WTC11 (cell line): ENCODE measurements at regions not wholly inside any gene's neighbourhood (a gene's known extent, or its start where the extent isn't known, plus 50 kb on each side); places are given as distances from the start of the nearest gene placed in this dataset.

Experiments used
- ATAC-seq: fragments of 200-7000 bp; cut with Tn5 transposase; 2 replicates; pipeline ENCODE4 v1.10.0; 2021; ENCODE audit warnings: mild to moderate bottlenecking, moderate library complexity
- CTCF ChIA-PET: fragments of 300-600 bp; sonication (Branson Sonifier 250); formaldehyde crosslinking; loops from one replicate; lab custom pipeline; 2021; ENCODE audit warnings: antibody characterized with exemption; lab: Charles Lee
- POLR2A ChIA-PET: fragments of 350-600 bp; sonication (Branson Sonifier 250); formaldehyde crosslinking; loops from one replicate; lab custom pipeline; 2021; ENCODE audit warnings: antibody characterized with exemption; lab: Charles Lee
- DNase-seq: peaks from one replicate; pipeline ENCODE4 v3.0.0; 2021; ENCODE audit warnings: low spot score
- H3K27ac Mint-ChIP-seq: 2 replicates; pipeline ENCODE4 v1.8.0; 2021; ENCODE audit warnings: mixed read lengths
- H3K27me3 Mint-ChIP-seq: 2 replicates; pipeline ENCODE4 v1.8.0; 2021; ENCODE audit warnings: low read depth, mild to moderate bottlenecking, moderate library complexity, mixed read lengths
- H3K36me3 Mint-ChIP-seq: 2 replicates; pipeline ENCODE4 v1.8.0; 2021; ENCODE audit warnings: mixed read lengths
- H3K4me1 Mint-ChIP-seq: 2 replicates; pipeline ENCODE4 v1.8.0; 2022; ENCODE audit warnings: mixed read lengths
- H3K4me3 Mint-ChIP-seq: 2 replicates; pipeline ENCODE4 v1.8.0; 2021; ENCODE audit warnings: mild to moderate bottlenecking, moderate library complexity, mixed read lengths
- H3K9me3 Mint-ChIP-seq: 2 replicates; pipeline ENCODE4 v1.8.0; 2021; ENCODE audit warnings: mixed read lengths
- ARID4B ChIP-seq: sonication (generic); formaldehyde crosslinking; IDR thresholded peaks from 2 replicates; pipeline ENCODE4 v1.8.0; 2023; ENCODE audit warnings: missing genetic modification reagents, mild to moderate bottlenecking, borderline replicate concordance
- ATF6 ChIP-seq: sonication (generic); formaldehyde crosslinking; IDR thresholded peaks from 2 replicates; pipeline ENCODE4 v1.8.1; 2023; ENCODE audit warnings: mild to moderate bottlenecking, missing genetic modification reagents
- CREB1 ChIP-seq: sonication (generic); formaldehyde crosslinking; IDR thresholded peaks from 2 replicates; pipeline ENCODE4 v1.8.0; 2023; ENCODE audit warnings: mild to moderate bottlenecking, missing genetic modification reagents
- EMX1 ChIP-seq: fragments of 250-450 bp; sonication (Bioruptor Pico); IDR thresholded peaks from 2 replicates; pipeline ENCODE4 v1.8.0; 2021; ENCODE audit warnings: mild to moderate bottlenecking
- ESRRA ChIP-seq: sonication (generic); formaldehyde crosslinking; IDR thresholded peaks from 2 replicates; pipeline ENCODE4 v1.8.1; 2022; ENCODE audit warnings: mild to moderate bottlenecking, missing genetic modification reagents, borderline replicate concordance
- FOXK1 ChIP-seq: sonication (generic); formaldehyde crosslinking; IDR thresholded peaks from 2 replicates; pipeline ENCODE4 v1.8.0; 2022; ENCODE audit warnings: mild to moderate bottlenecking, moderate library complexity, missing genetic modification reagents
- FOXP1 ChIP-seq: sonication (generic); formaldehyde crosslinking; IDR thresholded peaks from 2 replicates; pipeline ENCODE4 v1.8.0; 2022; ENCODE audit warnings: missing genetic modification reagents, mild to moderate bottlenecking, moderate library complexity, borderline replicate concordance
- FOXP4 ChIP-seq: sonication (generic); formaldehyde crosslinking; IDR thresholded peaks from 2 replicates; pipeline ENCODE4 v1.8.0; 2022; ENCODE audit warnings: mild to moderate bottlenecking, missing genetic modification reagents
- GRHL2 ChIP-seq: fragments of 250-450 bp; sonication (Bioruptor Pico); IDR thresholded peaks from 2 replicates; pipeline ENCODE4 v1.8.0; 2022; ENCODE audit warnings: mild to moderate bottlenecking, moderate library complexity; ENCODE audit not compliant: insufficient replicate concordance, severe bottlenecking
- NFE2L1 ChIP-seq: sonication (generic); formaldehyde crosslinking; IDR thresholded peaks from 2 replicates; pipeline ENCODE4 v1.8.1; 2023; ENCODE audit warnings: missing genetic modification reagents
- RORB ChIP-seq: fragments of 250-450 bp; sonication (Bioruptor Pico); IDR thresholded peaks from 2 replicates; pipeline ENCODE4 v1.9.0; 2021; ENCODE audit warnings: mild to moderate bottlenecking
- ZBTB43 ChIP-seq: sonication (generic); formaldehyde crosslinking; IDR thresholded peaks from 2 replicates; pipeline ENCODE4 v1.8.1; 2023; ENCODE audit warnings: mild to moderate bottlenecking, missing genetic modification reagents
- ZNF232 ChIP-seq: sonication (generic); formaldehyde crosslinking; IDR thresholded peaks from 2 replicates; pipeline ENCODE4 v1.8.0; 2022; ENCODE audit warnings: mild to moderate bottlenecking, missing genetic modification reagents
- ZNF512 ChIP-seq: sonication (generic); formaldehyde crosslinking; IDR thresholded peaks from 2 replicates; pipeline ENCODE4 v1.8.1; 2022; ENCODE audit warnings: missing genetic modification reagents, borderline replicate concordance
- TF ChIP-seq, protein P1 (sequence below): fragments of 200-600 bp; IDR thresholded peaks from 2 replicates; pipeline ENCODE4 v1.8.0; 2022; ENCODE audit warnings: antibody characterized with exemption
- TF ChIP-seq, protein P2 (sequence below): fragments of 250-450 bp; sonication (Bioruptor Pico); IDR thresholded peaks from 2 replicates; pipeline ENCODE4 v1.9.0; 2021; ENCODE audit warnings: mild to moderate bottlenecking
- TF ChIP-seq, protein P3 (sequence below): sonication (generic); formaldehyde crosslinking; IDR thresholded peaks from 2 replicates; pipeline ENCODE4 v1.8.0; 2023; ENCODE audit warnings: missing genetic modification reagents
- TF ChIP-seq, protein P4 (sequence below): fragments of 250-450 bp; sonication (Bioruptor Pico); IDR thresholded peaks from 2 replicates; pipeline ENCODE4 v1.8.0; 2021; ENCODE audit warnings: mild to moderate bottlenecking

DNA sequence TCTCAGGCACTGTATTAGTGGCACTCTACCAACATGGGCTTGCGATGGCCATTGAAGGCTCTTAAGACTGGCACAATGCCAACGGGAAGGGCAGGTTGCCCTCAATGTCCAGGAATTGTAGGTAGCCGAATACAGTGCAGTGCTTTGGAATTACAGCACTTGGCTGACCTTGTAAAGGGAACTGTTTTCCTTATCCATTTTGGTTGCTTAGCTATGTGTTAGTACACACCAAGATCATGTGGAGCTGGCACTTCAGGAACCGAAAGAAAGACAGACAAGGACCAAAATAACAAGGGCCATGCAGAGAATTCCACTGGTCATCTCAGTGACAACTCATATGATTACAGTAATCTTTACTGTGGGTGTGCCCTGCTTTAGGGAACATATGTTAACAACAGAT lies 72.7 kb downstream of the DYRK2 start:
- POLR2A ChIA-PET = interaction anchor here (0.5 kb wide), 1 partner anchor 15 kb away, joined by 3 read pairs; no protein-coding TSS in a partner anchor
- H3K9me3 Mint-ChIP-seq = peaks cover 8% of the 10 kb centered on the region
- CTCF ChIA-PET = no interaction called here
- H3K27me3 Mint-ChIP-seq = no peaks in the 10 kb centered on the region
- H3K36me3 Mint-ChIP-seq = no peaks in the 10 kb centered on the region
- no peak overlapping the region for H3K4me3 Mint-ChIP-seq
- no peak for ATAC-seq
- DNase-seq = no peak
- peaks cover 7% of the 10 kb centered on the region; the same call in 1 of the 2 replicates for H3K4me1 Mint-ChIP-seq
- H3K27ac Mint-ChIP-seq = no peak overlapping the region
- TF ChIP-seq FOXP1 (no peak), ZNF512 (CRISPR knock-in tag) (no peak), FOXK1 (CRISPR knock-in tag) (no peak), ATF6 (CRISPR knock-in tag) (no peak), ZNF232 (CRISPR knock-in tag) (no peak), EMX1 (CRISPR knock-in tag) (no peak), RORB (CRISPR knock-in tag) (no peak), NFE2L1 (CRISPR knock-in tag) (no peak), CREB1 (CRISPR knock-in tag) (no peak), ZBTB43 (CRISPR knock-in tag) (no peak), ARID4B (CRISPR knock-in tag) (no peak), GRHL2 (CRISPR knock-in tag) (no peak), FOXP4 (CRISPR knock-in tag) (no peak), ESRRA (CRISPR knock-in tag) (no peak)
- TF ChIP-seq, protein P1, sequence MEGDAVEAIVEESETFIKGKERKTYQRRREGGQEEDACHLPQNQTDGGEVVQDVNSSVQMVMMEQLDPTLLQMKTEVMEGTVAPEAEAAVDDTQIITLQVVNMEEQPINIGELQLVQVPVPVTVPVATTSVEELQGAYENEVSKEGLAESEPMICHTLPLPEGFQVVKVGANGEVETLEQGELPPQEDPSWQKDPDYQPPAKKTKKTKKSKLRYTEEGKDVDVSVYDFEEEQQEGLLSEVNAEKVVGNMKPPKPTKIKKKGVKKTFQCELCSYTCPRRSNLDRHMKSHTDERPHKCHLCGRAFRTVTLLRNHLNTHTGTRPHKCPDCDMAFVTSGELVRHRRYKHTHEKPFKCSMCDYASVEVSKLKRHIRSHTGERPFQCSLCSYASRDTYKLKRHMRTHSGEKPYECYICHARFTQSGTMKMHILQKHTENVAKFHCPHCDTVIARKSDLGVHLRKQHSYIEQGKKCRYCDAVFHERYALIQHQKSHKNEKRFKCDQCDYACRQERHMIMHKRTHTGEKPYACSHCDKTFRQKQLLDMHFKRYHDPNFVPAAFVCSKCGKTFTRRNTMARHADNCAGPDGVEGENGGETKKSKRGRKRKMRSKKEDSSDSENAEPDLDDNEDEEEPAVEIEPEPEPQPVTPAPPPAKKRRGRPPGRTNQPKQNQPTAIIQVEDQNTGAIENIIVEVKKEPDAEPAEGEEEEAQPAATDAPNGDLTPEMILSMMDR = no peak
- TF ChIP-seq, protein P2, sequence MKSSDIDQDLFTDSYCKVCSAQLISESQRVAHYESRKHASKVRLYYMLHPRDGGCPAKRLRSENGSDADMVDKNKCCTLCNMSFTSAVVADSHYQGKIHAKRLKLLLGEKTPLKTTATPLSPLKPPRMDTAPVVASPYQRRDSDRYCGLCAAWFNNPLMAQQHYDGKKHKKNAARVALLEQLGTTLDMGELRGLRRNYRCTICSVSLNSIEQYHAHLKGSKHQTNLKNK (CRISPR knock-in tag) = no peak
- TF ChIP-seq, protein P3, sequence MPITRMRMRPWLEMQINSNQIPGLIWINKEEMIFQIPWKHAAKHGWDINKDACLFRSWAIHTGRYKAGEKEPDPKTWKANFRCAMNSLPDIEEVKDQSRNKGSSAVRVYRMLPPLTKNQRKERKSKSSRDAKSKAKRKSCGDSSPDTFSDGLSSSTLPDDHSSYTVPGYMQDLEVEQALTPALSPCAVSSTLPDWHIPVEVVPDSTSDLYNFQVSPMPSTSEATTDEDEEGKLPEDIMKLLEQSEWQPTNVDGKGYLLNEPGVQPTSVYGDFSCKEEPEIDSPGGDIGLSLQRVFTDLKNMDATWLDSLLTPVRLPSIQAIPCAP (CRISPR knock-in tag) = no peak
- TF ChIP-seq, protein P4, sequence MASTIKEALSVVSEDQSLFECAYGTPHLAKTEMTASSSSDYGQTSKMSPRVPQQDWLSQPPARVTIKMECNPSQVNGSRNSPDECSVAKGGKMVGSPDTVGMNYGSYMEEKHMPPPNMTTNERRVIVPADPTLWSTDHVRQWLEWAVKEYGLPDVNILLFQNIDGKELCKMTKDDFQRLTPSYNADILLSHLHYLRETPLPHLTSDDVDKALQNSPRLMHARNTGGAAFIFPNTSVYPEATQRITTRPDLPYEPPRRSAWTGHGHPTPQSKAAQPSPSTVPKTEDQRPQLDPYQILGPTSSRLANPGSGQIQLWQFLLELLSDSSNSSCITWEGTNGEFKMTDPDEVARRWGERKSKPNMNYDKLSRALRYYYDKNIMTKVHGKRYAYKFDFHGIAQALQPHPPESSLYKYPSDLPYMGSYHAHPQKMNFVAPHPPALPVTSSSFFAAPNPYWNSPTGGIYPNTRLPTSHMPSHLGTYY (CRISPR knock-in tag) = no peak
